ENCODE measurements at regions not wholly inside any gene's neighbourhood (a gene's known extent, or its start where the extent isn't known, plus 50 kb on each side); places are given as distances from the start of the nearest gene placed in this dataset.

DNA sequence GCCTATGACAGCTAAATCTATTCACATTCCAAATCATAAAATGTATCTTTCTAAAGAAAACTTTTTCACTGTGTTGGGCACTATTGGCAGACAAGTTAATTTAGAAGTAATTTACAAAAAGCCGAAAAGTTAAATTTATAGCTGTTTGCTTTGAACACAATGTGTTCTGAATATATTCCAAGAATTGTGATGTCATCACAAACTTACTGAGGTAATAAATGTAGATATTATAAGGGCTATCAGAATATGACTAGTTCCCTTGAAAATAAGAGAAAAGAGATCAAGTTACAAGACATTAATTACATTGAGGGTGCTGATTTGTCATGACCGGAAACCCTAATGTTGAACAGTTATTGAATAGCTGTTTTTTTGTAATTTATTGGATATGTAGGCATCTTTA, 153.9 kb upstream of the SCN7A start:
- no peak for DNase-seq (ENCODE audit: low read depth, low spot score)
- SMC1A ChIA-PET (ENCODE audit: uncharacterized antibody, unreplicated experiment), result no interaction called here
- CTCF ChIA-PET, result no interaction called here

DNA sequence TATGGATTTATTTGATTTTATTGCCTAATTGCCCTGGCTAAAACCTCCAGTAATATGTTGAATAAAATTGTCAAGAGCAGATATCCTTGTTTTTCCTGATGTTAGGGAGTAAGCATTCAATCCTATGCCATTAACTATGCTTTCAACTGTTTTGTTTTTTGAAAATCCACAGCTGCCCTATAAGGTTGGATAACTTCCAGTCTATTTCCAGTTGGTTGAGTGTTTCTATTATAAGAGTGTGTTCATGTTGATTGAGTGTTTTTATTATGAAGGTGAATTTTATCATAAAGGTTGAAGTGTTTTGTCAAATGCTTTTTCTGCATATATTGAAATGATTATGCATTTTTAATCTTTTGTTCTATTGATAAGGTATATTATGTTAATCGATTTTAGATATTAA, 149.9 kb upstream of the SCN7A start:
- ChIA-PET SMC1A (ENCODE audit: uncharacterized antibody, unreplicated experiment) (interaction anchor here (1.7 kb wide), 1 partner anchor 15 kb away, joined by 4 read pairs; no protein-coding TSS in a partner anchor), POLR2A (no interaction called here), RAD21 (ENCODE audit: unreplicated experiment) (no interaction called here), CTCF (no interaction called here)
- ATAC-seq, result no peak
- no peak overlapping the region for H3K27ac ChIP-seq (ENCODE audit: control insufficient read depth, insufficient read depth)
- no peaks in the 10 kb centered on the region for H3K4me1 ChIP-seq (ENCODE audit: control insufficient read depth, insufficient read depth, low read length)
- no peak overlapping the region for H3K9ac ChIP-seq (ENCODE audit: control insufficient read depth, insufficient read depth, low read length)
- intact Hi-C loops (cut with micrococcal nuclease; ENCODE audit: unreplicated experiment), result no loop called here
- 0% methylated on average over 1 of the region's 1 CpG for WGBS (ENCODE audit: insufficient coverage, insufficient replicate concordance, low lambda C conversion rate, missing lambda C conversion rate)
- H3K4me2 ChIP-seq (ENCODE audit: control insufficient read depth, insufficient read depth), result no peak overlapping the region
- DNase-seq (ENCODE audit: low read depth, low spot score), result no peak
- no peaks in the 10 kb centered on the region for H3K79me2 ChIP-seq (ENCODE audit: control insufficient read depth, insufficient read depth, low read length)
- no peaks in the 10 kb centered on the region for H4K20me1 ChIP-seq (ENCODE audit: control insufficient read depth, insufficient read depth)
- no peak overlapping the region for H2AFZ ChIP-seq (ENCODE audit: control insufficient read depth, low read depth, low read length)
- H3K9me3 ChIP-seq (replicated peaks; ENCODE audit: control insufficient read depth, insufficient read depth, low read length), result no peaks in the 10 kb centered on the region
- H3K4me3 ChIP-seq, result no peak overlapping the region
- TF ChIP-seq, protein P1, sequence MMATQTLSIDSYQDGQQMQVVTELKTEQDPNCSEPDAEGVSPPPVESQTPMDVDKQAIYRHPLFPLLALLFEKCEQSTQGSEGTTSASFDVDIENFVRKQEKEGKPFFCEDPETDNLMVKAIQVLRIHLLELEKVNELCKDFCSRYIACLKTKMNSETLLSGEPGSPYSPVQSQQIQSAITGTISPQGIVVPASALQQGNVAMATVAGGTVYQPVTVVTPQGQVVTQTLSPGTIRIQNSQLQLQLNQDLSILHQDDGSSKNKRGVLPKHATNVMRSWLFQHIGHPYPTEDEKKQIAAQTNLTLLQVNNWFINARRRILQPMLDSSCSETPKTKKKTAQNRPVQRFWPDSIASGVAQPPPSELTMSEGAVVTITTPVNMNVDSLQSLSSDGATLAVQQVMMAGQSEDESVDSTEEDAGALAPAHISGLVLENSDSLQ (IDR thresholded peaks at IDR 0.05), result no peak
- TF ChIP-seq SIN3A (IDR thresholded peaks at IDR 0.05; ENCODE audit: low read depth, low read length) (no peak), ZNF207 (IDR thresholded peaks at IDR 0.05; ENCODE audit: borderline replicate concordance) (no peak)
- TF ChIP-seq, protein P2, sequence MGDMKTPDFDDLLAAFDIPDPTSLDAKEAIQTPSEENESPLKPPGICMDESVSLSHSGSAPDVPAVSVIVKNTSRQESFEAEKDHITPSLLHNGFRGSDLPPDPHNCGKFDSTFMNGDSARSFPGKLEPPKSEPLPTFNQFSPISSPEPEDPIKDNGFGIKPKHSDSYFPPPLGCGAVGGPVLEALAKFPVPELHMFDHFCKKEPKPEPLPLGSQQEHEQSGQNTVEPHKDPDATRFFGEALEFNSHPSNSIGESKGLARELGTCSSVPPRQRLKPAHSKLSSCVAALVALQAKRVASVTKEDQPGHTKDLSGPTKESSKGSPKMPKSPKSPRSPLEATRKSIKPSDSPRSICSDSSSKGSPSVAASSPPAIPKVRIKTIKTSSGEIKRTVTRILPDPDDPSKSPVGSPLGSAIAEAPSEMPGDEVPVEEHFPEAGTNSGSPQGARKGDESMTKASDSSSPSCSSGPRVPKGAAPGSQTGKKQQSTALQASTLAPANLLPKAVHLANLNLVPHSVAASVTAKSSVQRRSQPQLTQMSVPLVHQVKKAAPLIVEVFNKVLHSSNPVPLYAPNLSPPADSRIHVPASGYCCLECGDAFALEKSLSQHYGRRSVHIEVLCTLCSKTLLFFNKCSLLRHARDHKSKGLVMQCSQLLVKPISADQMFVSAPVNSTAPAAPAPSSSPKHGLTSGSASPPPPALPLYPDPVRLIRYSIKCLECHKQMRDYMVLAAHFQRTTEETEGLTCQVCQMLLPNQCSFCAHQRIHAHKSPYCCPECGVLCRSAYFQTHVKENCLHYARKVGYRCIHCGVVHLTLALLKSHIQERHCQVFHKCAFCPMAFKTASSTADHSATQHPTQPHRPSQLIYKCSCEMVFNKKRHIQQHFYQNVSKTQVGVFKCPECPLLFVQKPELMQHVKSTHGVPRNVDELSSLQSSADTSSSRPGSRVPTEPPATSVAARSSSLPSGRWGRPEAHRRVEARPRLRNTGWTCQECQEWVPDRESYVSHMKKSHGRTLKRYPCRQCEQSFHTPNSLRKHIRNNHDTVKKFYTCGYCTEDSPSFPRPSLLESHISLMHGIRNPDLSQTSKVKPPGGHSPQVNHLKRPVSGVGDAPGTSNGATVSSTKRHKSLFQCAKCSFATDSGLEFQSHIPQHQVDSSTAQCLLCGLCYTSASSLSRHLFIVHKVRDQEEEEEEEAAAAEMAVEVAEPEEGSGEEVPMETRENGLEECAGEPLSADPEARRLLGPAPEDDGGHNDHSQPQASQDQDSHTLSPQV (IDR thresholded peaks at IDR 0.05), result no peak
- TF ChIP-seq, protein P3, sequence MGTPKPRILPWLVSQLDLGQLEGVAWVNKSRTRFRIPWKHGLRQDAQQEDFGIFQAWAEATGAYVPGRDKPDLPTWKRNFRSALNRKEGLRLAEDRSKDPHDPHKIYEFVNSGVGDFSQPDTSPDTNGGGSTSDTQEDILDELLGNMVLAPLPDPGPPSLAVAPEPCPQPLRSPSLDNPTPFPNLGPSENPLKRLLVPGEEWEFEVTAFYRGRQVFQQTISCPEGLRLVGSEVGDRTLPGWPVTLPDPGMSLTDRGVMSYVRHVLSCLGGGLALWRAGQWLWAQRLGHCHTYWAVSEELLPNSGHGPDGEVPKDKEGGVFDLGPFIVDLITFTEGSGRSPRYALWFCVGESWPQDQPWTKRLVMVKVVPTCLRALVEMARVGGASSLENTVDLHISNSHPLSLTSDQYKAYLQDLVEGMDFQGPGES (IDR thresholded peaks at IDR 0.05), result no peak
- H3K27me3 ChIP-seq (replicated peaks in 1 of 2; ENCODE audit: control insufficient read depth in 2 of 2, insufficient read depth in 2 of 2, low read length in 1 of 2), result no peaks in the 10 kb centered on the region
- in situ Hi-C loops (cut with MboI), result no loop called here
- no peak for FAIRE-seq
- BruUV-seq (replicated peaks), result no TSS peak
- H3K36me3 ChIP-seq (ENCODE audit: control insufficient read depth in 2 of 2, insufficient read depth in 2 of 2, low read length in 1 of 2), result no peaks in the 10 kb centered on the region

More for the DNA sequence above, 153.9 kb upstream of the SCN7A start:
- H3K4me2 ChIP-seq (ENCODE audit: control insufficient read depth, insufficient read depth), result no peak overlapping the region
- no peaks in the 10 kb centered on the region for H3K9me3 ChIP-seq (replicated peaks; ENCODE audit: control insufficient read depth, insufficient read depth, low read length)
- POLR2A ChIA-PET, result no interaction called here
- BruUV-seq (replicated peaks), result no TSS peak
- intact Hi-C loops (cut with micrococcal nuclease; ENCODE audit: unreplicated experiment), result no loop called here
- no peak overlapping the region for H2AFZ ChIP-seq (ENCODE audit: control insufficient read depth, low read depth, low read length)
- no peaks in the 10 kb centered on the region for H4K20me1 ChIP-seq (ENCODE audit: control insufficient read depth, insufficient read depth)
- H3K4me1 ChIP-seq (ENCODE audit: control insufficient read depth, insufficient read depth, low read length), result no peaks in the 10 kb centered on the region
- WGBS (ENCODE audit: insufficient coverage, insufficient replicate concordance, low lambda C conversion rate, missing lambda C conversion rate), result 86% methylated on average over 2 of the region's 2 CpGs
- in situ Hi-C loops (cut with MboI), result no loop called here
- no peaks in the 10 kb centered on the region for H3K27me3 ChIP-seq (replicated peaks in 1 of 2; ENCODE audit: control insufficient read depth in 2 of 2, insufficient read depth in 2 of 2, low read length in 1 of 2)
- TF ChIP-seq KLF5 (IDR thresholded peaks at IDR 0.05; ENCODE audit: partially characterized antibody) (no peak), NFYA (IDR thresholded peaks at IDR 0.05; ENCODE audit: borderline replicate concordance, low read depth, low read length) (no peak)
- ATAC-seq, result no peak
- no peak for FAIRE-seq
- no peak overlapping the region for H3K27ac ChIP-seq (ENCODE audit: control insufficient read depth, insufficient read depth)
- H3K36me3 ChIP-seq (ENCODE audit: control insufficient read depth in 2 of 2, insufficient read depth in 2 of 2, low read length in 1 of 2), result no peaks in the 10 kb centered on the region
- H3K9ac ChIP-seq (ENCODE audit: control insufficient read depth, insufficient read depth, low read length), result no peak overlapping the region
- H3K79me2 ChIP-seq (ENCODE audit: control insufficient read depth, insufficient read depth, low read length), result no peaks in the 10 kb centered on the region
- RAD21 ChIA-PET (ENCODE audit: unreplicated experiment), result no interaction called here
- no peak overlapping the region for H3K4me3 ChIP-seq
